GM21360 (cell line): ENCODE measurements at regions not wholly inside any gene's neighbourhood (a gene's known extent, or its start where the extent isn't known, plus 50 kb on each side); places are given as distances from the start of the nearest gene placed in this dataset.

ENCODE experiments used
- ATAC-seq: cut with Tn5 transposase; IDR thresholded peaks from one replicate; pipeline ENCODE4 v1.9.1; 2021; ENCODE audit warnings: mild to moderate bottlenecking, moderate library complexity; ENCODE audit not compliant: unreplicated experiment

- no peak for ATAC-seq
Measured at GRCh38 chr12:69094606-69095216, 144.7 kb upstream of the CPSF6 start.

- no peak for ATAC-seq
Measured at GRCh38 chr12:69095765-69096477, 143.4 kb upstream of the CPSF6 start.

GRCh38 chr12:69096669-69097335 is 142.6 kb upstream of the CPSF6 start:
- ATAC-seq, result no peak

GRCh38 chr12:69097619-69098368 is 141.6 kb upstream of the CPSF6 start:
- no peak for ATAC-seq

- ATAC-seq, result no peak
Measured at GRCh38 chr12:69099201-69099837, 140.1 kb upstream of the CPSF6 start.

- no peak for ATAC-seq
Measured at GRCh38 chr12:69101505-69101904, 137.9 kb upstream of the CPSF6 start.

- no peak for ATAC-seq
Measured at GRCh38 chr12:69102856-69103255, 136.5 kb upstream of the CPSF6 start.

- ATAC-seq, result no peak
Measured at GRCh38 chr12:69105101-69105962, 134.0 kb upstream of the CPSF6 start.

- no peak for ATAC-seq
Measured at GRCh38 chr12:69106482-69107118, 132.8 kb upstream of the CPSF6 start.

- no peak for ATAC-seq
Measured at GRCh38 chr12:69107541-69107940, 131.8 kb upstream of the CPSF6 start.

GRCh38 chr12:69108037-69108436 is 131.3 kb upstream of the CPSF6 start:
- no peak for ATAC-seq

GRCh38 chr12:69112616-69113015 is 126.8 kb upstream of the CPSF6 start:
- no peak for ATAC-seq

- no peak for ATAC-seq
Measured at GRCh38 chr12:69115099-69115498, 124.3 kb upstream of the CPSF6 start.

GRCh38 chr12:69115951-69116350 is 123.4 kb upstream of the CPSF6 start:
- no peak for ATAC-seq

GRCh38 chr12:69117566-69118266 is 121.7 kb upstream of the CPSF6 start:
- no peak for ATAC-seq

- no peak for ATAC-seq
Measured at GRCh38 chr12:69118516-69118915, 120.9 kb upstream of the CPSF6 start.

- no peak for ATAC-seq
Measured at GRCh38 chr12:69119770-69120169, 119.6 kb upstream of the CPSF6 start.

GRCh38 chr12:69120354-69120753 is 119.0 kb upstream of the CPSF6 start:
- no peak for ATAC-seq

GRCh38 chr12:69123311-69123710 is 116.1 kb upstream of the CPSF6 start:
- ATAC-seq, result no peak
